ENCODE measurements at regions not wholly inside any gene's neighbourhood (a gene's known extent, or its start where the extent isn't known, plus 50 kb on each side); places are given as distances from the start of the nearest gene placed in this dataset.

GRCh38 chr4:81272671-81273070 is 57.6 kb upstream of the PRKG2 start:
- Histone ChIP-seq H3K27me3 (no peaks in the 10 kb centered on the region), H3K4me2 (no peak overlapping the region), H3K36me3 (no peaks in the 10 kb centered on the region), H3K9me3 (peaks cover 10% of the 10 kb centered on the region), H3K4me1 (no peaks in the 10 kb centered on the region), H4K20me1 (no peaks in the 10 kb centered on the region), H3K27ac (no peak overlapping the region), H3K4me3 (no peak overlapping the region), H3K9ac (no peak overlapping the region)
- TF ChIP-seq Cebpa-rat (IDR thresholded peaks at IDR 0.05) = no peak

All from BLaER1 (cell line).